ENCODE measurements at regions not wholly inside any gene's neighbourhood (a gene's known extent, or its start where the extent isn't known, plus 50 kb on each side); places are given as distances from the start of the nearest gene placed in this dataset.

DNA sequence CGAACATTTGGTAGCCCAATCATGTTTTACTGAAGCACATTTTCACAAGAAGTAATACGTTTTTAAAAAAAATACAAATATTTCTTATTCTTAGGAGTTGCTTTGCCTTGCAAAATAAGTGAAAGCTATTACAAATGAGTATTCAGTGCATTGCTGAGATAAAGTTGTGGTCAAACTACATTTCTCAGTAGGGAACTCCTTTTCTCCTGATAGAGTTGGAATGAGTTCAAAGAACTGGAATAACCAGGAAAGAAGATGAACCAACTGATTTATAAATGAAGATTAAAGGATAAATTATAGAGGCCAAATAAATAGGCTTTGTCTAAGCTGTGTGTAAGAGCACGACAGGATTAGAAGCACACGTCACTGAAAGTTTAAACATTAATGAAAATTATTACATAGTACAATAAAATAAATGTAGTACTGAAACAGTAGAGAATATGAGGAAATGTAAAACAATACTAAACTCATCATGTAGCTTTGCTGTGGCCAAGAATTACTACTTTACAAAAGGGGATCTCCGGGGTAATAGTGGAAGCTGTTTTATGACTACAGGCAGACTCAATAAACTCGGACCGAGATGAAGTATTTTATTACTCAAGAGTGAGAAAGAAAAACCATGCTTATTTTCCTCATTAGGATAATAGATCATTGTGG is 73.6 kb downstream of the KCNJ2 start:
- no peak overlapping the region for H4K91ac ChIP-seq (ENCODE audit: insufficient read depth, low read depth, low read length)
- no CpG with 5 or more reads among the region's 7 CpGs for WGBS, 2 experiments (ENCODE audit: extremely low coverage in 2 of 2, insufficient read length in 1 of 2)
- dilution Hi-C loops (cut with HindIII; ENCODE audit: low sequenced_read_pairs, unreplicated experiment) = no loop called here

More for the DNA sequence above, 73.6 kb downstream of the KCNJ2 start:
- H3K27me3 ChIP-seq (ENCODE audit: control insufficient read depth, insufficient read depth, low read length) = no peaks in the 10 kb centered on the region
- no peaks in the 10 kb centered on the region for H3K4me1 ChIP-seq (ENCODE audit: control insufficient read depth, insufficient read depth, low read length)
- no peak overlapping the region for H3K4me2 ChIP-seq (ENCODE audit: low read depth, low read length)
- no peaks in the 10 kb centered on the region for H3K9me3 ChIP-seq (ENCODE audit: control insufficient read depth, insufficient read depth, low read length)
- no peak overlapping the region for H3K27ac ChIP-seq (ENCODE audit: insufficient read depth, low read length)
- no peak overlapping the region for H2BK20ac ChIP-seq (ENCODE audit: low read depth, low read length)
- in situ Hi-C loops (cut with MboI; ENCODE audit: low sequenced_read_pairs) (no loop called here), intact Hi-C loops (cut with micrococcal nuclease) (no loop called here)
- TF ChIP-seq NFE2L2 (IDR thresholded peaks at IDR 0.05; ENCODE audit: low read depth, low read length) (no peak), SMC3 (IDR thresholded peaks at IDR 0.05; ENCODE audit: low read depth, low read length) (no peak), BHLHE40 (IDR thresholded peaks at IDR 0.05; ENCODE audit: low read depth, low read length) (no peak), ELK1 (IDR thresholded peaks at IDR 0.05; ENCODE audit: borderline replicate concordance, low read depth, low read length) (no peak), CHD1 (IDR thresholded peaks at IDR 0.05; ENCODE audit: low read depth, low read length) (no peak), MXI1 (IDR thresholded peaks at IDR 0.05; ENCODE audit: borderline replicate concordance, low read depth, low read length) (no peak), CEBPB (IDR thresholded peaks at IDR 0.05; ENCODE audit: low read depth, low read length) (no peak), CTCF (conservative IDR thresholded peaks at IDR 0.05; ENCODE audit: low read depth, low read length) (no peak), RFX5 (IDR thresholded peaks at IDR 0.05; ENCODE audit: low read depth, low read length) (no peak), RCOR1 (IDR thresholded peaks at IDR 0.05; ENCODE audit: insufficient replicate concordance, low read length) (no peak), POLR2A (IDR thresholded peaks at IDR 0.05; ENCODE audit: low read depth, low read length) (no peak), MAZ (IDR thresholded peaks at IDR 0.05; ENCODE audit: borderline replicate concordance, low read depth, low read length) (no peak), FOS (IDR thresholded peaks at IDR 0.05; ENCODE audit: low read depth, low read length) (no peak), MAFK (IDR thresholded peaks at IDR 0.05; ENCODE audit: low read depth, low read length) (no peak), RAD21 (IDR thresholded peaks at IDR 0.05; ENCODE audit: low read length) (no peak)
- TF ChIP-seq, protein P1, sequence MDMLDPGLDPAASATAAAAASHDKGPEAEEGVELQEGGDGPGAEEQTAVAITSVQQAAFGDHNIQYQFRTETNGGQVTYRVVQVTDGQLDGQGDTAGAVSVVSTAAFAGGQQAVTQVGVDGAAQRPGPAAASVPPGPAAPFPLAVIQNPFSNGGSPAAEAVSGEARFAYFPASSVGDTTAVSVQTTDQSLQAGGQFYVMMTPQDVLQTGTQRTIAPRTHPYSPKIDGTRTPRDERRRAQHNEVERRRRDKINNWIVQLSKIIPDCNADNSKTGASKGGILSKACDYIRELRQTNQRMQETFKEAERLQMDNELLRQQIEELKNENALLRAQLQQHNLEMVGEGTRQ (IDR thresholded peaks at IDR 0.05; ENCODE audit: low read depth, low read length) = no peak
- H2AK5ac ChIP-seq (ENCODE audit: low read depth, low read length) = no peak overlapping the region
- H3K4me3 ChIP-seq (ENCODE audit: insufficient read depth, low read depth, low read length) = no peak overlapping the region
- no peaks in the 10 kb centered on the region for H4K20me1 ChIP-seq (ENCODE audit: insufficient read depth, low read length)
- H2BK120ac ChIP-seq (ENCODE audit: low read depth, low read length) = no peak overlapping the region
- no peak overlapping the region for H4K5ac ChIP-seq (ENCODE audit: low read depth, low read length)
- no peak for DNase-seq
- H3K56ac ChIP-seq (ENCODE audit: extremely low read depth, insufficient read depth, low read length) = no peak overlapping the region
- ChIA-PET CTCF (no interaction called here), POLR2A (ENCODE audit: unreplicated experiment) (no interaction called here)
- no peak overlapping the region for H2AFZ ChIP-seq (replicated peaks; ENCODE audit: low read length, poor library complexity)
- no peak overlapping the region for H2BK15ac ChIP-seq (ENCODE audit: low read depth, low read length)
- H3K14ac ChIP-seq (replicated peaks; ENCODE audit: low read depth, low read length) = no peak overlapping the region
- no peak overlapping the region for H2BK5ac ChIP-seq (ENCODE audit: low read depth, low read length, poor library complexity, severe bottlenecking)
- H3K79me1 ChIP-seq (ENCODE audit: low read depth in 1 of 2, low read length in 2 of 2) = no peaks in the 10 kb centered on the region
- H2AK9ac ChIP-seq (replicated peaks; ENCODE audit: low read depth, low read length, poor library complexity) = no peak overlapping the region
- no peaks in the 10 kb centered on the region for H3K36me3 ChIP-seq (ENCODE audit: control insufficient read depth, insufficient read depth, low read length)
- BruUV-seq (replicated peaks) = no TSS peak
- no peak for ATAC-seq (ENCODE audit: low read depth)
- no peak overlapping the region for H3K4ac ChIP-seq (ENCODE audit: low read depth, low read length)
- no peak overlapping the region for H3K9ac ChIP-seq (ENCODE audit: low read depth, low read length)
- H3K23ac ChIP-seq (ENCODE audit: low read depth, low read length) = no peak overlapping the region
- H3K18ac ChIP-seq (ENCODE audit: low read depth, low read length) = no peak overlapping the region
- no peaks in the 10 kb centered on the region; the same call in 1 of the 2 replicates for H3K9me1 ChIP-seq (ENCODE audit: insufficient read depth, low read length)
- no peak overlapping the region for H4K8ac ChIP-seq (ENCODE audit: low read depth in 2 of 2, low read length in 2 of 2)

All from IMR-90 (cell line).